CD14-positive monocyte (primary cell): ENCODE measurements at regions not wholly inside any gene's neighbourhood (a gene's known extent, or its start where the extent isn't known, plus 50 kb on each side); places are given as distances from the start of the nearest gene placed in this dataset.

Source experiments
- DNase-seq, 3 donors: peaks; one replicate each; pipeline ENCODE4 v3.0.0-alpha.2; 2011 to 2022
- H2AFZ ChIP-seq: 2 replicates; pipeline ENCODE4 v1.6.0; 2012; ENCODE audit warnings: mild to moderate bottlenecking, low read depth, low read length, inconsistent platforms; ENCODE audit not compliant: insufficient read depth, poor library complexity, severe bottlenecking
- H3K27ac ChIP-seq, 2 donors: 1 replicate in 1 of 2; 2 replicates in 1 of 2; pipeline ENCODE4 v1.5.1; 2012 to 2013; ENCODE audit warnings: low read length in 2 of 2, control low read depth in 1 of 2, inconsistent platforms in 1 of 2, low read depth in 1 of 2, mild to moderate bottlenecking in 1 of 2
- H3K27me3 ChIP-seq, 2 donors: one replicate each; pipeline versions ENCODE4 v1.6.0 to v1.6.1; 2011 to 2013; ENCODE audit warnings: low read length in 2 of 2; ENCODE audit not compliant: control insufficient read depth in 2 of 2, insufficient read depth in 2 of 2
- H3K36me3 ChIP-seq, 2 donors: replicated peaks in 1 of 2; 1 replicate in 1 of 2; 2 replicates in 1 of 2; pipeline versions ENCODE4 v1.5.1 to v1.6.1; 2012 to 2013; ENCODE audit warnings: low read length in 2 of 2, control low read depth in 1 of 2, inconsistent platforms in 1 of 2, mild to moderate bottlenecking in 1 of 2; ENCODE audit not compliant: insufficient read depth in 2 of 2, control insufficient read depth in 1 of 2
- H3K4me1 ChIP-seq, 2 donors: 1 replicate in 1 of 2; 2 replicates in 1 of 2; pipeline versions ENCODE4 v1.5.1 to v1.6.1; 2012 to 2013; ENCODE audit warnings: low read length in 2 of 2, control low read depth in 1 of 2, inconsistent platforms in 1 of 2, mild to moderate bottlenecking in 1 of 2, moderate library complexity in 1 of 2; ENCODE audit not compliant: insufficient read depth in 2 of 2, control insufficient read depth in 1 of 2
- H3K4me2 ChIP-seq: replicated peaks from 2 replicates; pipeline ENCODE3; 2012; ENCODE audit warnings: low read length, moderate library complexity, mild to moderate bottlenecking; ENCODE audit not compliant: poor library complexity, severe bottlenecking; ENCODE audit errors: extremely low read depth
- H3K4me3 ChIP-seq, 3 experiments: fragments of 200-600 bp in 1 of 3; sonication (generic) in 1 of 3; replicated peaks in 1 of 3; 1 replicate in 2 of 3; 2 replicates in 1 of 3; pipeline ENCODE4 v1.5.1; 2011 to 2013; ENCODE audit warnings: low read length in 3 of 3, mild to moderate bottlenecking in 3 of 3, control low read depth in 2 of 3, low read depth in 2 of 3, inconsistent platforms in 1 of 3, moderate library complexity in 1 of 3
- H3K79me2 ChIP-seq: 2 replicates; pipeline ENCODE4 v1.6.0; 2012; ENCODE audit warnings: mild to moderate bottlenecking, control low read depth, inconsistent platforms, low read length, moderate library complexity; ENCODE audit not compliant: insufficient read depth
- H3K9ac ChIP-seq: 2 replicates; pipeline ENCODE4 v1.6.0; 2017; ENCODE audit warnings: low read length, mild to moderate bottlenecking; ENCODE audit not compliant: insufficient read depth, poor library complexity, severe bottlenecking
- H3K9me3 ChIP-seq, 2 donors: replicated peaks in 1 of 2; 1 replicate in 1 of 2; 2 replicates in 1 of 2; pipeline versions ENCODE4 v1.5.1 to v1.6.1; 2012 to 2013; ENCODE audit warnings: low read length in 2 of 2, control low read depth in 1 of 2; ENCODE audit not compliant: control insufficient read depth in 1 of 2, insufficient read depth in 1 of 2
- H4K20me1 ChIP-seq: 2 replicates; pipeline ENCODE4 v1.6.0; 2012; ENCODE audit warnings: mild to moderate bottlenecking, low read length, control low read depth, moderate library complexity; ENCODE audit not compliant: insufficient read depth
- H3K27ac Mint-ChIP-seq, 7 donors: one replicate each; pipeline ENCODE4 v1.8.0; 2020; ENCODE audit warnings: mild to moderate bottlenecking in 7 of 7, mixed read lengths in 7 of 7, moderate library complexity in 6 of 7, inconsistent platforms in 2 of 7
- H3K27me3 Mint-ChIP-seq, 3 donors: one replicate each; pipeline ENCODE4 v1.8.0; 2021 to 2022; ENCODE audit warnings: low read depth in 3 of 3, mild to moderate bottlenecking in 3 of 3, mixed read lengths in 3 of 3, moderate library complexity in 3 of 3, inconsistent platforms in 1 of 3
- H3K36me3 Mint-ChIP-seq, 2 donors: one replicate each; pipeline ENCODE4 v1.8.0; 2020; ENCODE audit warnings: mixed read lengths in 2 of 2, inconsistent platforms in 1 of 2, mild to moderate bottlenecking in 1 of 2
- H3K4me1 Mint-ChIP-seq: one replicate; pipeline ENCODE4 v1.8.0; 2020; ENCODE audit warnings: mild to moderate bottlenecking, mixed read lengths
- H3K4me3 Mint-ChIP-seq, 2 donors: one replicate each; pipeline ENCODE4 v1.8.0; 2020; ENCODE audit warnings: mild to moderate bottlenecking in 2 of 2, mixed read lengths in 2 of 2, moderate library complexity in 1 of 2
- H3K9me3 Mint-ChIP-seq, 7 donors: one replicate each; pipeline ENCODE4 v1.8.0; 2020 to 2022; ENCODE audit warnings: mixed read lengths in 7 of 7, mild to moderate bottlenecking in 6 of 7, moderate library complexity in 6 of 7, inconsistent platforms in 2 of 7
- CTCF ChIP-seq: fragments of 200-600 bp; IDR thresholded peaks from one replicate; pipeline ENCODE4 v1.8.0; 2022; ENCODE audit warnings: antibody characterized with exemption, mild to moderate bottlenecking
- WGBS: methylation state at CpG from one replicate; pipeline ENCODE4 v1.1.5; 2013; ENCODE audit warnings: missing lambda C conversion rate; ENCODE audit not compliant: insufficient coverage; 5-methylcytosine and 5-hydroxymethylcytosine counted together
- intact Hi-C, 2 donors: fragments of 100-400 bp; cut with micrococcal nuclease; formaldehyde crosslinking; loops; one replicate each; pipeline versions ENCODE4 v1.15.0 to v1.15.1; 2023

GRCh38 chr2:57758686-57759085 is 287.9 kb upstream of the VRK2 start:
- Mint-ChIP-seq H3K9me3 (no peaks in the 10 kb centered on the region), H3K27ac (no peak overlapping the region), H3K27me3 (peaks cover 0 to 4% (median 0%) of the 10 kb centered on the region in 3 donors), H3K4me1 (peaks cover 10% of the 10 kb centered on the region), H3K4me3 (no peak overlapping the region), H3K36me3 (no peaks in the 10 kb centered on the region)
- Histone ChIP-seq H4K20me1 (no peaks in the 10 kb centered on the region), H3K79me2 (no peaks in the 10 kb centered on the region), H3K4me3 (no peak overlapping the region), H3K36me3 (no peaks in the 10 kb centered on the region), H3K4me1 (peaks cover 11% of the 10 kb centered on the region in 2 donors), H3K9me3 (no peaks in the 10 kb centered on the region), H3K27me3 (no peaks in the 10 kb centered on the region), H3K27ac (no peak overlapping the region), H3K9ac (no peak overlapping the region), H2AFZ (no peak overlapping the region), H3K4me2 (no peak overlapping the region)
- intact Hi-C loops = no loop called here
- TF ChIP-seq CTCF = no peak
- no CpG with 5 or more reads among the region's 2 CpGs for WGBS
- DNase-seq = no peak

GRCh38 chr2:57759131-57759530 is 287.5 kb upstream of the VRK2 start:
- no peak for TF ChIP-seq CTCF
- no peaks in the 10 kb centered on the region for H3K27me3 ChIP-seq
- no peaks in the 10 kb centered on the region for H3K36me3 ChIP-seq
- H3K9ac ChIP-seq = no peak overlapping the region
- no peak overlapping the region for H3K4me2 ChIP-seq
- no peak overlapping the region for H3K27ac ChIP-seq
- no peak for DNase-seq
- intact Hi-C loops = no loop called here
- no peaks in the 10 kb centered on the region for H3K36me3 Mint-ChIP-seq
- H3K27me3 Mint-ChIP-seq = peaks cover 0 to 4% (median 0%) of the 10 kb centered on the region in 3 donors
- no peaks in the 10 kb centered on the region for H3K79me2 ChIP-seq
- H3K9me3 ChIP-seq = no peaks in the 10 kb centered on the region
- no peak overlapping the region for H3K4me3 Mint-ChIP-seq
- 93% methylated on average over 3 of the region's 5 CpGs for WGBS
- no peak overlapping the region for H2AFZ ChIP-seq
- no peak overlapping the region for H3K27ac Mint-ChIP-seq
- peaks cover 10% of the 10 kb centered on the region for H3K4me1 Mint-ChIP-seq
- no peak overlapping the region for H3K4me3 ChIP-seq
- peaks cover 11% of the 10 kb centered on the region in 2 donors for H3K4me1 ChIP-seq
- H4K20me1 ChIP-seq = no peaks in the 10 kb centered on the region
- H3K9me3 Mint-ChIP-seq = no peaks in the 10 kb centered on the region
